ENCODE measurements at regions not wholly inside any gene's neighbourhood (a gene's known extent, or its start where the extent isn't known, plus 50 kb on each side); places are given as distances from the start of the nearest gene placed in this dataset.

- DNase-seq: no peak
Observed at GRCh38 chr4:7126981-7127380, 59.1 kb upstream of the GRPEL1 start.

GRCh38 chr4:7124689-7125442, 57.0 kb upstream of the GRPEL1 start:
- DNase-seq: peak; percentile 64

- DNase-seq: no peak
Observed at GRCh38 chr4:7121866-7122653, 54.2 kb upstream of the GRPEL1 start.

GRCh38 chr4:7121174-7121573, 53.3 kb upstream of the GRPEL1 start:
- DNase-seq: no peak

- DNase-seq: no peak
Observed at GRCh38 chr4:7120341-7120740, 52.5 kb upstream of the GRPEL1 start.

- DNase-seq: no peak
Observed at GRCh38 chr4:7118013-7118832, 50.4 kb upstream of the GRPEL1 start.

Data from MV-4-11 (cell line).